Kidney tubule cell (primary cell): ENCODE measurements at regions not wholly inside any gene's neighbourhood (a gene's known extent, or its start where the extent isn't known, plus 50 kb on each side); places are given as distances from the start of the nearest gene placed in this dataset.

Experiments
- DNase-seq: peaks from one replicate; pipeline ENCODE4 v3.0.0-alpha.2; 2018; ENCODE audit warnings: low spot score

GRCh38 chr5:74094096-74094781 is 468.2 kb downstream of the ARHGEF28 start:
- no peak for DNase-seq

- DNase-seq, result no peak
These were observed 467.6 kb downstream of the ARHGEF28 start for GRCh38 chr5:74093561-74093960.

GRCh38 chr5:74092766-74093165 is 466.8 kb downstream of the ARHGEF28 start:
- DNase-seq, result peak; percentile 70

- no peak for DNase-seq
These were observed 459.8 kb downstream of the ARHGEF28 start for GRCh38 chr5:74085782-74086181.

- no peak for DNase-seq
These were observed 459.2 kb downstream of the ARHGEF28 start for GRCh38 chr5:74085186-74085585.

GRCh38 chr5:74083096-74083791 is 457.2 kb downstream of the ARHGEF28 start:
- no peak for DNase-seq

- DNase-seq, result no peak
These were observed 456.6 kb downstream of the ARHGEF28 start for GRCh38 chr5:74082512-74083055.

GRCh38 chr5:74081126-74081525 is 455.1 kb downstream of the ARHGEF28 start:
- no peak for DNase-seq

- no peak for DNase-seq
These were observed 454.1 kb downstream of the ARHGEF28 start for GRCh38 chr5:74079971-74080556.

- DNase-seq, result no peak
These were observed 449.8 kb downstream of the ARHGEF28 start for GRCh38 chr5:74075501-74076484.

GRCh38 chr5:74074111-74074510 is 448.1 kb downstream of the ARHGEF28 start:
- no peak for DNase-seq

- DNase-seq, result no peak
These were observed 447.3 kb downstream of the ARHGEF28 start for GRCh38 chr5:74073257-74073656.

- no peak for DNase-seq
These were observed 446.6 kb downstream of the ARHGEF28 start for GRCh38 chr5:74072646-74073045.

- DNase-seq, result no peak
These were observed 444.8 kb downstream of the ARHGEF28 start for GRCh38 chr5:74070766-74071165.

- DNase-seq, result no peak
These were observed 443.7 kb downstream of the ARHGEF28 start for GRCh38 chr5:74069741-74070140.

- no peak for DNase-seq
These were observed 441.9 kb downstream of the ARHGEF28 start for GRCh38 chr5:74067748-74068541.

GRCh38 chr5:74064911-74065310 is 438.9 kb downstream of the ARHGEF28 start:
- DNase-seq, result no peak

- no peak for DNase-seq
These were observed 438.2 kb downstream of the ARHGEF28 start for GRCh38 chr5:74064225-74064624.

- peak; percentile 88 for DNase-seq
These were observed 437.8 kb downstream of the ARHGEF28 start for GRCh38 chr5:74063821-74064220.

GRCh38 chr5:74063346-74063745 is 437.4 kb downstream of the ARHGEF28 start:
- DNase-seq, result no peak

GRCh38 chr5:74061292-74061691 is 435.3 kb downstream of the ARHGEF28 start:
- no peak for DNase-seq
